ENCODE measurements at regions not wholly inside any gene's neighbourhood (a gene's known extent, or its start where the extent isn't known, plus 50 kb on each side); places are given as distances from the start of the nearest gene placed in this dataset.

DNA sequence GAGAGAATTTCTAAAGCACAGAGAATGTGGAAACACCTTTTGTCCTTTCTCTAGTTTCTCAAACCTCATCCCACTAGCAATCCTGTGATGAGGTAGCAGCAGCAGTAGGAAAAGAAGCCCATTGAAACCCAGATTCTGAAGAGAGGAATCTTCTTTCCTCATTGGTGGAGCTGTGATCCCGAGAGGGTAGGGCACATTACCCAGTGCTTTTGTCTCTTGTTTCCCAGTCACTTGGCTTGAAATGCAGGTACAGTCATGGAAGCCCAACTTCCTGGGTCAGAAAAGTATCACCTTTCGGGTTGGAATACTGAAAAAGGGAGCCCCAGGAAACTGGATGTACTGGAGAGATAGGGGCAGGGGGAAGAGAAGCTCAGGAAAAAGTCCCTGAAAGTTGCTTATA lies 417.4 kb downstream of the TBC1D32 start:
- Histone ChIP-seq H3K4me1 (ENCODE audit: insufficient read depth, poor library complexity, severe bottlenecking) (no peaks in the 10 kb centered on the region), H3K27me3 (ENCODE audit: insufficient read depth, poor library complexity, severe bottlenecking) (no peaks in the 10 kb centered on the region), H3K27ac (ENCODE audit: poor library complexity, severe bottlenecking) (no peak overlapping the region), H3K4me3 (ENCODE audit: severe bottlenecking) (no peak overlapping the region), H3K36me3 (ENCODE audit: low read depth) (no peaks in the 10 kb centered on the region), H3K9me3 (ENCODE audit: severe bottlenecking) (no peaks in the 10 kb centered on the region)
- TF ChIP-seq, protein P1, sequence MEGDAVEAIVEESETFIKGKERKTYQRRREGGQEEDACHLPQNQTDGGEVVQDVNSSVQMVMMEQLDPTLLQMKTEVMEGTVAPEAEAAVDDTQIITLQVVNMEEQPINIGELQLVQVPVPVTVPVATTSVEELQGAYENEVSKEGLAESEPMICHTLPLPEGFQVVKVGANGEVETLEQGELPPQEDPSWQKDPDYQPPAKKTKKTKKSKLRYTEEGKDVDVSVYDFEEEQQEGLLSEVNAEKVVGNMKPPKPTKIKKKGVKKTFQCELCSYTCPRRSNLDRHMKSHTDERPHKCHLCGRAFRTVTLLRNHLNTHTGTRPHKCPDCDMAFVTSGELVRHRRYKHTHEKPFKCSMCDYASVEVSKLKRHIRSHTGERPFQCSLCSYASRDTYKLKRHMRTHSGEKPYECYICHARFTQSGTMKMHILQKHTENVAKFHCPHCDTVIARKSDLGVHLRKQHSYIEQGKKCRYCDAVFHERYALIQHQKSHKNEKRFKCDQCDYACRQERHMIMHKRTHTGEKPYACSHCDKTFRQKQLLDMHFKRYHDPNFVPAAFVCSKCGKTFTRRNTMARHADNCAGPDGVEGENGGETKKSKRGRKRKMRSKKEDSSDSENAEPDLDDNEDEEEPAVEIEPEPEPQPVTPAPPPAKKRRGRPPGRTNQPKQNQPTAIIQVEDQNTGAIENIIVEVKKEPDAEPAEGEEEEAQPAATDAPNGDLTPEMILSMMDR (IDR thresholded peaks at IDR 0.05; ENCODE audit: poor library complexity, severe bottlenecking), result no peak
- no peak for ATAC-seq (ENCODE audit: low read depth)
- no peak for DNase-seq (ENCODE audit: low spot score)

DNA sequence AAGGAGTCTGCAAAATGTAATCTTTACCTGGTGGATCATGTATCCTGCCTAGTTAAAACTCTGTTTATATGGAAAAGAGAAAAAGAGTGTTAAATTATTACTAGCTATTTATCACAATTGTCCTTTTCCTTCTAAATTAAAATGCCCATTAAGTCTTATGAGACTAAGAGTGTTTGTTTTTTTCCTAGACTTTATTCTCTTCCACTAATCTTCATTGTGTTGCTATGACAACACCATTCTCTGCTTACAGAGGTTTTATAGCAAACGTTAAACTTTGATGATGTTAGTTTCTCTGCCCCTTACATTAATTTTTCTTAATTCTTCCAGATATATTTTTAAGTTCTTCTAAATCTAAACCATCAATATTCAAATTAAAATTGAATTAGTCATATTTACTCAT lies 420.8 kb downstream of the TBC1D32 start:
- DNase-seq (ENCODE audit: low spot score) (no peak), ATAC-seq (ENCODE audit: low read depth) (no peak)
- Histone ChIP-seq H3K4me1 (ENCODE audit: insufficient read depth, poor library complexity, severe bottlenecking) (no peaks in the 10 kb centered on the region), H3K27ac (ENCODE audit: poor library complexity, severe bottlenecking) (no peak overlapping the region), H3K9me3 (ENCODE audit: severe bottlenecking) (no peaks in the 10 kb centered on the region), H3K27me3 (ENCODE audit: insufficient read depth, poor library complexity, severe bottlenecking) (no peaks in the 10 kb centered on the region), H3K36me3 (ENCODE audit: low read depth) (no peaks in the 10 kb centered on the region), H3K4me3 (ENCODE audit: severe bottlenecking) (no peak overlapping the region)
- TF ChIP-seq, protein P1 (IDR thresholded peaks at IDR 0.05; ENCODE audit: poor library complexity, severe bottlenecking), result no peak

DNA sequence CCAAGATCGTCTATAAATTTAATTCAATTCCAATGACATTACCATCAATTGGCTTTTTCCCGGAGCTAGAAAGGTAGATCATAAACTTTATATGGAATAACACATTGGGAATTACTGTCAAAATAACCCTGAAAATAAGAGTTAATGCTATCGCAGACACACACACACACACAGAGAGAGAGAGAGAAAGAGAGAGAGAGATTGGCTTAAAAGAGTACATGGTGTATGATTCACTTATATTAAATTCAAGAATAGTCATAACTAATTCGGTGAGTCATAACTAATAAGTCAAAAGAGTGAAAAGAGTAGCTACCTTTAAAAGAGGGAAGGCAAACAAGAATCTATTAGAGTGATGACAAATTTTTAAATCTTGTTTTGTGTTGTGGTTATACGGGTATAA lies 425.5 kb downstream of the TBC1D32 start:
- DNase-seq (ENCODE audit: low spot score), result no peak
- H3K4me1 ChIP-seq (ENCODE audit: insufficient read depth, poor library complexity, severe bottlenecking), result no peaks in the 10 kb centered on the region
- no peaks in the 10 kb centered on the region for H3K36me3 ChIP-seq (ENCODE audit: low read depth)
- H3K4me3 ChIP-seq (ENCODE audit: severe bottlenecking), result no peak overlapping the region
- H3K9me3 ChIP-seq (ENCODE audit: severe bottlenecking), result no peaks in the 10 kb centered on the region
- H3K27ac ChIP-seq (ENCODE audit: poor library complexity, severe bottlenecking), result no peak overlapping the region
- no peaks in the 10 kb centered on the region for H3K27me3 ChIP-seq (ENCODE audit: insufficient read depth, poor library complexity, severe bottlenecking)
- ATAC-seq (ENCODE audit: low read depth), result no peak
- TF ChIP-seq, protein P1 (IDR thresholded peaks at IDR 0.05; ENCODE audit: poor library complexity, severe bottlenecking), result no peak

- Histone ChIP-seq H3K4me3 (ENCODE audit: severe bottlenecking) (no peak overlapping the region), H3K4me1 (ENCODE audit: insufficient read depth, poor library complexity, severe bottlenecking) (no peaks in the 10 kb centered on the region), H3K9me3 (ENCODE audit: severe bottlenecking) (no peaks in the 10 kb centered on the region), H3K36me3 (ENCODE audit: low read depth) (no peaks in the 10 kb centered on the region), H3K27ac (ENCODE audit: poor library complexity, severe bottlenecking) (no peak overlapping the region), H3K27me3 (ENCODE audit: insufficient read depth, poor library complexity, severe bottlenecking) (no peaks in the 10 kb centered on the region)
- no peak for DNase-seq (ENCODE audit: low spot score)
- TF ChIP-seq, protein P1 (IDR thresholded peaks at IDR 0.05; ENCODE audit: poor library complexity, severe bottlenecking), result no peak
- ATAC-seq (ENCODE audit: low read depth), result no peak
Measured at GRCh38 chr6:120903836-120904235, 430.4 kb downstream of the TBC1D32 start.

GRCh38 chr6:120899932-120900331 lies 434.3 kb downstream of the TBC1D32 start:
- ATAC-seq (ENCODE audit: low read depth) (no peak), DNase-seq (ENCODE audit: low spot score) (no peak)
- H3K9me3 ChIP-seq (ENCODE audit: severe bottlenecking), result no peaks in the 10 kb centered on the region
- H3K4me1 ChIP-seq (ENCODE audit: insufficient read depth, poor library complexity, severe bottlenecking), result no peaks in the 10 kb centered on the region
- H3K27ac ChIP-seq (ENCODE audit: poor library complexity, severe bottlenecking), result no peak overlapping the region
- no peaks in the 10 kb centered on the region for H3K27me3 ChIP-seq (ENCODE audit: insufficient read depth, poor library complexity, severe bottlenecking)
- no peak overlapping the region for H3K4me3 ChIP-seq (ENCODE audit: severe bottlenecking)
- no peaks in the 10 kb centered on the region for H3K36me3 ChIP-seq (ENCODE audit: low read depth)
- TF ChIP-seq, protein P1 (IDR thresholded peaks at IDR 0.05; ENCODE audit: poor library complexity, severe bottlenecking), result no peak
